Panc1 (cell line): ENCODE measurements at regions not wholly inside any gene's neighbourhood (a gene's known extent, or its start where the extent isn't known, plus 50 kb on each side); places are given as distances from the start of the nearest gene placed in this dataset.

Source experiments
- ATAC-seq: fragments of 200-7000 bp; cut with Tn5 transposase; 2 replicates; pipeline ENCODE4 v1.9.1; 2020; ENCODE audit warnings: mild to moderate bottlenecking, moderate library complexity
- BruUV-seq: library from RNA; stranded (reverse); fragments of 400-500 nt; replicated peaks from 2 replicates; lab custom pipeline; 2021; lab: Mats Ljungman, UMichigan
- CTCF ChIA-PET: fragments of 300-600 bp; sonication (Branson Sonifier 250); formaldehyde crosslinking; loops from one replicate; lab custom pipeline; 2022; ENCODE audit warnings: antibody characterized with exemption; lab: Charles Lee
- POLR2A ChIA-PET: fragments of 300-600 bp; sonication (Branson Sonifier 250); formaldehyde crosslinking; loops from one replicate; lab custom pipeline; 2022; ENCODE audit warnings: antibody characterized with exemption; lab: Charles Lee
- DNase-seq: peaks from one replicate; pipeline ENCODE4 v3.0.0-alpha.2; 2010; ENCODE audit warnings: low read depth, low spot score
- H3K27ac ChIP-seq: 2 replicates; pipeline ENCODE4 v1.5.1; 2011; ENCODE audit warnings: mild to moderate bottlenecking, low read length, inconsistent platforms
- H3K27me3 ChIP-seq: fragments of 200-500 bp; sonication (Bioruptor generic); 2 replicates; pipeline ENCODE4 v1.6.0; 2014; ENCODE audit warnings: low read length, inconsistent platforms; ENCODE audit not compliant: control insufficient read depth, insufficient read depth
- H3K36me3 ChIP-seq: fragments of 200-500 bp; sonication (Bioruptor generic); 2 replicates; pipeline ENCODE4 v1.5.1; 2014; ENCODE audit warnings: inconsistent platforms, mild to moderate bottlenecking, low read length, moderate library complexity; ENCODE audit not compliant: control insufficient read depth, insufficient read depth
- H3K4me1 ChIP-seq: 2 replicates; pipeline ENCODE4 v1.5.1; 2011; ENCODE audit warnings: inconsistent platforms, mild to moderate bottlenecking, low read length, moderate library complexity; ENCODE audit not compliant: control insufficient read depth, insufficient read depth
- H3K4me3 ChIP-seq, 2 experiments: 2 replicates each; pipeline ENCODE4 v1.5.1; 2011 to 2012; ENCODE audit warnings: low read depth in 2 of 2, low read length in 2 of 2, mild to moderate bottlenecking in 2 of 2, inconsistent platforms in 1 of 2, moderate library complexity in 1 of 2
- H3K9me3 ChIP-seq: fragments of 200-500 bp; sonication (Bioruptor generic); 2 replicates; pipeline ENCODE4 v1.5.1; 2014; ENCODE audit warnings: low read depth, mild to moderate bottlenecking, inconsistent platforms, low read length, moderate library complexity; ENCODE audit not compliant: control insufficient read depth, insufficient read depth
- POLR2AphosphoS5 ChIP-seq: IDR thresholded peaks from 2 replicates; pipeline ENCODE4 v1.6.1; 2012; ENCODE audit warnings: mild to moderate bottlenecking, low read depth, low read length, moderate library complexity
- SIN3A ChIP-seq: IDR thresholded peaks from 2 replicates; pipeline ENCODE4 v1.6.1; 2012; ENCODE audit warnings: low read depth, mild to moderate bottlenecking, low read length, moderate library complexity, borderline replicate concordance; ENCODE audit not compliant: insufficient read depth
- TCF7L2 ChIP-seq: IDR thresholded peaks from 2 replicates; pipeline ENCODE4 v1.6.1; 2011; ENCODE audit warnings: mild to moderate bottlenecking, low read depth, low read length, inconsistent platforms
- in situ Hi-C: cut with HindIII; loops from 2 replicates; pipeline ENCODE4 v1.10.0; 2016; ENCODE audit warnings: low sequenced_read_pairs, low pct_unique_long_range_greater_than_20kb
- intact Hi-C: fragments of 100-400 bp; cut with micrococcal nuclease; formaldehyde crosslinking; loops from one replicate; pipeline ENCODE4 v1.10.0; 2022; ENCODE audit not compliant: unreplicated experiment
- TF ChIP-seq, protein P1 (sequence below), 2 experiments: IDR thresholded peaks; 2 replicates each; pipeline ENCODE4 v1.6.1; 2011 to 2012; ENCODE audit warnings: low read depth in 2 of 2, control low read depth in 1 of 2, low read length in 1 of 2, mild to moderate bottlenecking in 1 of 2, moderate library complexity in 1 of 2; ENCODE audit not compliant: insufficient read depth in 1 of 2
- TF ChIP-seq, protein P2 (sequence below): fragments of 450-650 bp; IDR thresholded peaks from 2 replicates; pipeline ENCODE4 v1.5.1; 2017; ENCODE audit warnings: mild to moderate bottlenecking

DNA sequence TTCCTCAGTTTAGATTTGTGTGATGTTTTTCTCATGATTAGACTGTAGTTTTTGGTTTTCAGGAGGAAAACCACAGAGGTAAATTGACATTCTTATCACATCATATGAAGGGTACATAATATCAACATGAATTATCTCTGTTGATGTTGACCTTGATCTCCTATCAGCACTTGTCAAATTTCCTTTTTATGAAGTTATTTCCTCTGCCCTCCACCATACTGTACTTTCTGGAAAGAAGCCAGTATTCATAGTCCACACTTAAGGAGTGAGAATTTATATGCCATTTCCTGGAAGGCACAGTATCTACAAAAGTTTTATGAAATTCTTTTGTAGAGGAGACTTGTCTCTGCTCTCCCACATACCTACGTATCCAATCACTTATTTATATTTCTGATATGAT is 807.2 kb upstream of the MBL2 start:
- ChIA-PET POLR2A (no interaction called here), CTCF (no interaction called here)
- TF ChIP-seq, protein P1, sequence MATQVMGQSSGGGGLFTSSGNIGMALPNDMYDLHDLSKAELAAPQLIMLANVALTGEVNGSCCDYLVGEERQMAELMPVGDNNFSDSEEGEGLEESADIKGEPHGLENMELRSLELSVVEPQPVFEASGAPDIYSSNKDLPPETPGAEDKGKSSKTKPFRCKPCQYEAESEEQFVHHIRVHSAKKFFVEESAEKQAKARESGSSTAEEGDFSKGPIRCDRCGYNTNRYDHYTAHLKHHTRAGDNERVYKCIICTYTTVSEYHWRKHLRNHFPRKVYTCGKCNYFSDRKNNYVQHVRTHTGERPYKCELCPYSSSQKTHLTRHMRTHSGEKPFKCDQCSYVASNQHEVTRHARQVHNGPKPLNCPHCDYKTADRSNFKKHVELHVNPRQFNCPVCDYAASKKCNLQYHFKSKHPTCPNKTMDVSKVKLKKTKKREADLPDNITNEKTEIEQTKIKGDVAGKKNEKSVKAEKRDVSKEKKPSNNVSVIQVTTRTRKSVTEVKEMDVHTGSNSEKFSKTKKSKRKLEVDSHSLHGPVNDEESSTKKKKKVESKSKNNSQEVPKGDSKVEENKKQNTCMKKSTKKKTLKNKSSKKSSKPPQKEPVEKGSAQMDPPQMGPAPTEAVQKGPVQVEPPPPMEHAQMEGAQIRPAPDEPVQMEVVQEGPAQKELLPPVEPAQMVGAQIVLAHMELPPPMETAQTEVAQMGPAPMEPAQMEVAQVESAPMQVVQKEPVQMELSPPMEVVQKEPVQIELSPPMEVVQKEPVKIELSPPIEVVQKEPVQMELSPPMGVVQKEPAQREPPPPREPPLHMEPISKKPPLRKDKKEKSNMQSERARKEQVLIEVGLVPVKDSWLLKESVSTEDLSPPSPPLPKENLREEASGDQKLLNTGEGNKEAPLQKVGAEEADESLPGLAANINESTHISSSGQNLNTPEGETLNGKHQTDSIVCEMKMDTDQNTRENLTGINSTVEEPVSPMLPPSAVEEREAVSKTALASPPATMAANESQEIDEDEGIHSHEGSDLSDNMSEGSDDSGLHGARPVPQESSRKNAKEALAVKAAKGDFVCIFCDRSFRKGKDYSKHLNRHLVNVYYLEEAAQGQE (IDR thresholded peaks at IDR 0.05; ENCODE audit: insufficient read depth in 1 of 2, low read depth in 2 of 2, low read length in 1 of 2), result no peak
- TF ChIP-seq SIN3A (no peak), POLR2AphosphoS5 (no peak), TCF7L2 (no peak)
- TF ChIP-seq, protein P2, sequence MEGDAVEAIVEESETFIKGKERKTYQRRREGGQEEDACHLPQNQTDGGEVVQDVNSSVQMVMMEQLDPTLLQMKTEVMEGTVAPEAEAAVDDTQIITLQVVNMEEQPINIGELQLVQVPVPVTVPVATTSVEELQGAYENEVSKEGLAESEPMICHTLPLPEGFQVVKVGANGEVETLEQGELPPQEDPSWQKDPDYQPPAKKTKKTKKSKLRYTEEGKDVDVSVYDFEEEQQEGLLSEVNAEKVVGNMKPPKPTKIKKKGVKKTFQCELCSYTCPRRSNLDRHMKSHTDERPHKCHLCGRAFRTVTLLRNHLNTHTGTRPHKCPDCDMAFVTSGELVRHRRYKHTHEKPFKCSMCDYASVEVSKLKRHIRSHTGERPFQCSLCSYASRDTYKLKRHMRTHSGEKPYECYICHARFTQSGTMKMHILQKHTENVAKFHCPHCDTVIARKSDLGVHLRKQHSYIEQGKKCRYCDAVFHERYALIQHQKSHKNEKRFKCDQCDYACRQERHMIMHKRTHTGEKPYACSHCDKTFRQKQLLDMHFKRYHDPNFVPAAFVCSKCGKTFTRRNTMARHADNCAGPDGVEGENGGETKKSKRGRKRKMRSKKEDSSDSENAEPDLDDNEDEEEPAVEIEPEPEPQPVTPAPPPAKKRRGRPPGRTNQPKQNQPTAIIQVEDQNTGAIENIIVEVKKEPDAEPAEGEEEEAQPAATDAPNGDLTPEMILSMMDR, result no peak
- ATAC-seq, result no peak
- Histone ChIP-seq H3K27ac (no peak overlapping the region), H3K4me1 (no peaks in the 10 kb centered on the region), H3K4me3 (no peak overlapping the region), H3K9me3 (no peaks in the 10 kb centered on the region), H3K27me3 (no peaks in the 10 kb centered on the region), H3K36me3 (no peaks in the 10 kb centered on the region)
- no TSS peak for BruUV-seq
- no peak for DNase-seq
- intact Hi-C loops (no loop called here), in situ Hi-C loops (no loop called here)

DNA sequence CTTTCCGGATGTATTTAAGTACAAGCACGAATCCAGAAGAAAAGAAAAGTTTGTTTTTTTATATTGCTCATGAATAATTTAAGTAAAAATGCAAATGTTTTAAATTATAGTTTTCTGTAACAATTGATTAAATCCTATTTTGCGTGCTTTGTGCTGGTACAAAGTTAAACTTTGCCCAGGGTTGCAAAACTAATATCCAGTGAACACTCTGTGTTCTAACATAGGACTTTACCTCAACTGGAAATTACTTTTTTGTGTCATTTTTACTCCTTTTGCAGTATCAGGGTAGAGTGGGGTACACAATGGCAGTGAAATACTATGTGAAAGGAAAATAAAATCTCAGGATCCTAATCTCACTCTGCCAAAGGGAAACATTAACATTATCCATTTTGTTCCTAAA is 801.4 kb upstream of the MBL2 start:
- TF ChIP-seq, protein P1 (IDR thresholded peaks at IDR 0.05; ENCODE audit: insufficient read depth in 1 of 2, low read depth in 2 of 2, low read length in 1 of 2), result no peak
- no peak for TF ChIP-seq TCF7L2
- no peak for TF ChIP-seq POLR2AphosphoS5
- TF ChIP-seq SIN3A, result no peak
- TF ChIP-seq, protein P2, result no peak
- intact Hi-C loops (no loop called here), in situ Hi-C loops (no loop called here)
- CTCF ChIA-PET, result no interaction called here
- no peak overlapping the region for H3K4me3 ChIP-seq
- DNase-seq (no peak), ATAC-seq (no peak)
- H3K9me3 ChIP-seq, result no peaks in the 10 kb centered on the region
- no peaks in the 10 kb centered on the region for H3K36me3 ChIP-seq
- no peaks in the 10 kb centered on the region for H3K27me3 ChIP-seq
- no peaks in the 10 kb centered on the region for H3K4me1 ChIP-seq
- no peak overlapping the region for H3K27ac ChIP-seq
- BruUV-seq, result no TSS peak
- POLR2A ChIA-PET, result no interaction called here
